HCT116 (cell line): ENCODE measurements at regions not wholly inside any gene's neighbourhood (a gene's known extent, or its start where the extent isn't known, plus 50 kb on each side); places are given as distances from the start of the nearest gene placed in this dataset.
A peak's percentile ranks its signal among the peaks of the same experiment; 100 is the strongest.

Experiments used
- EZH2 ChIP-seq: fragments of 200-600 bp; sonication (generic); IDR thresholded peaks from 2 replicates; pipeline ENCODE4 v1.6.1; 2017; ENCODE audit warnings: antibody characterized with exemption, mixed run types
- POLR2A ChIP-seq: IDR thresholded peaks from 2 replicates; pipeline ENCODE4 v1.7.0; 2011; ENCODE audit warnings: borderline replicate concordance; ENCODE audit not compliant: insufficient read depth, insufficient read length; ENCODE audit errors: extremely low read depth
- RAD21 ChIP-seq: IDR thresholded peaks from 2 replicates; pipeline ENCODE4 v1.6.1; 2012; ENCODE audit warnings: low read depth, mild to moderate bottlenecking
- SP1 ChIP-seq: IDR thresholded peaks from 2 replicates; pipeline ENCODE4 v1.6.1; 2012; ENCODE audit warnings: low read depth
- SRF ChIP-seq: IDR thresholded peaks from 2 replicates; pipeline ENCODE4 v1.6.1; 2012; ENCODE audit warnings: low read depth
- TCF7L2 ChIP-seq: IDR thresholded peaks from 2 replicates; pipeline ENCODE4 v1.7.0; 2011; ENCODE audit warnings: borderline replicate concordance, inconsistent platforms; ENCODE audit not compliant: insufficient read depth, insufficient read length; ENCODE audit errors: extremely low read depth
- TF ChIP-seq, protein P1 (sequence below), 3 experiments: fragments of 200-600 bp in 1 of 3; sonication (generic) in 1 of 3; IDR thresholded peaks in 2 of 3; conservative IDR thresholded peaks in 1 of 3; 2 replicates each; pipeline ENCODE4 v1.5.1; 2012 to 2017; ENCODE audit warnings: low read depth in 2 of 3, low read length in 2 of 3, antibody characterized with exemption in 1 of 3, borderline replicate concordance in 1 of 3, control low read depth in 1 of 3, mild to moderate bottlenecking in 1 of 3, mixed read lengths in 1 of 3, mixed run types in 1 of 3, moderate library complexity in 1 of 3; ENCODE audit not compliant: insufficient read depth in 1 of 3

GRCh38 chr2:235330775-235331451, 162.9 kb upstream of the AGAP1 start:
- TF ChIP-seq, protein P1, sequence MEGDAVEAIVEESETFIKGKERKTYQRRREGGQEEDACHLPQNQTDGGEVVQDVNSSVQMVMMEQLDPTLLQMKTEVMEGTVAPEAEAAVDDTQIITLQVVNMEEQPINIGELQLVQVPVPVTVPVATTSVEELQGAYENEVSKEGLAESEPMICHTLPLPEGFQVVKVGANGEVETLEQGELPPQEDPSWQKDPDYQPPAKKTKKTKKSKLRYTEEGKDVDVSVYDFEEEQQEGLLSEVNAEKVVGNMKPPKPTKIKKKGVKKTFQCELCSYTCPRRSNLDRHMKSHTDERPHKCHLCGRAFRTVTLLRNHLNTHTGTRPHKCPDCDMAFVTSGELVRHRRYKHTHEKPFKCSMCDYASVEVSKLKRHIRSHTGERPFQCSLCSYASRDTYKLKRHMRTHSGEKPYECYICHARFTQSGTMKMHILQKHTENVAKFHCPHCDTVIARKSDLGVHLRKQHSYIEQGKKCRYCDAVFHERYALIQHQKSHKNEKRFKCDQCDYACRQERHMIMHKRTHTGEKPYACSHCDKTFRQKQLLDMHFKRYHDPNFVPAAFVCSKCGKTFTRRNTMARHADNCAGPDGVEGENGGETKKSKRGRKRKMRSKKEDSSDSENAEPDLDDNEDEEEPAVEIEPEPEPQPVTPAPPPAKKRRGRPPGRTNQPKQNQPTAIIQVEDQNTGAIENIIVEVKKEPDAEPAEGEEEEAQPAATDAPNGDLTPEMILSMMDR (IDR thresholded peaks at IDR 0.05 in 2 of 3, conservative IDR thresholded peaks at IDR 0.05 in 1 of 3; ENCODE audit: borderline replicate concordance in 1 of 3, insufficient read depth in 1 of 3, low read depth in 2 of 3, low read length in 2 of 3), result no peak
- TF ChIP-seq POLR2A (no peak), SP1 (peak; percentile 53), EZH2 (no peak), TCF7L2 (no peak), RAD21 (no peak), SRF (no peak)
